IMR-90 (cell line): ENCODE measurements at regions not wholly inside any gene's neighbourhood (a gene's known extent, or its start where the extent isn't known, plus 50 kb on each side); places are given as distances from the start of the nearest gene placed in this dataset.
"Not testable (repeated sequence)": the region's sequence is repeated elsewhere in the genome, so short reads cannot be mapped to it uniquely, and the experiment has no call there.

ENCODE experiments used
- ATAC-seq: fragments of 200-7000 bp; cut with Tn5 transposase; 2 replicates; pipeline ENCODE4 v1.9.1; 2020; ENCODE audit warnings: low read depth, mild to moderate bottlenecking, moderate library complexity
- BruUV-seq: library from RNA; stranded (reverse); fragments of 400-500 nt; replicated peaks from 2 replicates; lab custom pipeline; 2021; lab: Mats Ljungman, UMichigan
- CTCF ChIA-PET: fragments of 300-600 bp; formaldehyde crosslinking; extraction: SDS; loops from one replicate; lab custom pipeline; 2021; ENCODE audit warnings: antibody characterized with exemption; lab: Yijun Ruan, JAX
- POLR2A ChIA-PET: fragments of 300-600 bp; sonication (Branson Sonifier 250); formaldehyde crosslinking; loops from one replicate; lab custom pipeline; 2022; ENCODE audit warnings: antibody characterized with exemption; ENCODE audit not compliant: unreplicated experiment; lab: Charles Lee
- DNase-seq: peaks from one replicate; pipeline ENCODE4 v3.0.0; 2013
- H2AFZ ChIP-seq: replicated peaks from 2 replicates; pipeline ENCODE3; 2013; ENCODE audit warnings: low read length, mild to moderate bottlenecking; ENCODE audit not compliant: poor library complexity
- H2AK5ac ChIP-seq: 2 replicates; pipeline ENCODE4 v1.6.1; 2013; ENCODE audit warnings: low read depth, low read length, inconsistent platforms
- H2AK9ac ChIP-seq: replicated peaks from 2 replicates; pipeline ENCODE3; 2013; ENCODE audit warnings: mild to moderate bottlenecking, low read depth, low read length, moderate library complexity; ENCODE audit not compliant: poor library complexity
- H2BK120ac ChIP-seq: 2 replicates; pipeline ENCODE4 v1.6.1; 2013; ENCODE audit warnings: low read depth, low read length, inconsistent platforms
- H2BK15ac ChIP-seq: 3 replicates; pipeline ENCODE4 v1.6.1; 2013; ENCODE audit warnings: low read depth, low read length, inconsistent platforms
- H2BK20ac ChIP-seq: 2 replicates; pipeline ENCODE4 v1.6.1; 2013; ENCODE audit warnings: low read depth, mild to moderate bottlenecking, inconsistent platforms, low read length, moderate library complexity
- H2BK5ac ChIP-seq: 2 replicates; pipeline ENCODE4 v1.6.1; 2013; ENCODE audit warnings: mild to moderate bottlenecking, low read depth, low read length, inconsistent platforms; ENCODE audit not compliant: poor library complexity, severe bottlenecking
- H3K14ac ChIP-seq: replicated peaks from 2 replicates; pipeline ENCODE4 v1.6.1; 2013; ENCODE audit warnings: low read depth, low read length, inconsistent platforms
- H3K18ac ChIP-seq: 2 replicates; pipeline ENCODE4 v1.6.1; 2013; ENCODE audit warnings: low read depth, low read length, control low read depth
- H3K23ac ChIP-seq: 2 replicates; pipeline ENCODE4 v1.6.1; 2013; ENCODE audit warnings: low read depth, low read length, inconsistent platforms
- H3K27ac ChIP-seq: 2 replicates; pipeline ENCODE4 v1.5.1; 2013; ENCODE audit warnings: mild to moderate bottlenecking, control low read depth, low read length; ENCODE audit not compliant: insufficient read depth
- H3K27me3 ChIP-seq: 2 replicates; pipeline ENCODE4 v1.6.1; 2013; ENCODE audit warnings: low read length; ENCODE audit not compliant: control insufficient read depth, insufficient read depth
- H3K36me3 ChIP-seq: 2 replicates; pipeline ENCODE4 v1.6.1; 2013; ENCODE audit warnings: low read length, mixed read lengths; ENCODE audit not compliant: control insufficient read depth, insufficient read depth
- H3K4ac ChIP-seq: 2 replicates; pipeline ENCODE4 v1.6.1; 2013; ENCODE audit warnings: low read depth, low read length, inconsistent platforms
- H3K4me1 ChIP-seq: 2 replicates; pipeline ENCODE4 v1.6.1; 2013; ENCODE audit warnings: low read length, mixed read lengths; ENCODE audit not compliant: control insufficient read depth, insufficient read depth
- H3K4me2 ChIP-seq: 2 replicates; pipeline ENCODE4 v1.6.1; 2013; ENCODE audit warnings: low read depth, mild to moderate bottlenecking, control low read depth, low read length, moderate library complexity
- H3K4me3 ChIP-seq: 2 replicates; pipeline ENCODE4 v1.5.1; 2013; ENCODE audit warnings: low read depth, mild to moderate bottlenecking, control low read depth, low read length, moderate library complexity; ENCODE audit not compliant: insufficient read depth
- H3K56ac ChIP-seq: 2 replicates; pipeline ENCODE4 v1.6.1; 2013; ENCODE audit warnings: low read length, inconsistent platforms; ENCODE audit not compliant: insufficient read depth; ENCODE audit errors: extremely low read depth
- H3K79me1 ChIP-seq, 2 experiments: 2 replicates each; pipeline ENCODE4 v1.6.1; 2013; ENCODE audit warnings: low read length in 2 of 2, inconsistent platforms in 1 of 2, low read depth in 1 of 2
- H3K9ac ChIP-seq: 2 replicates; pipeline ENCODE4 v1.6.1; 2013; ENCODE audit warnings: low read depth, low read length, control low read depth
- H3K9me1 ChIP-seq: 2 replicates; pipeline ENCODE4 v1.6.1; 2013; ENCODE audit warnings: low read length, inconsistent platforms; ENCODE audit not compliant: insufficient read depth
- H3K9me3 ChIP-seq: 2 replicates; pipeline ENCODE4 v1.6.1; 2013; ENCODE audit warnings: low read length; ENCODE audit not compliant: control insufficient read depth, insufficient read depth
- H4K20me1 ChIP-seq: 2 replicates; pipeline ENCODE4 v1.6.1; 2013; ENCODE audit warnings: low read length, inconsistent platforms; ENCODE audit not compliant: insufficient read depth
- H4K5ac ChIP-seq: 2 replicates; pipeline ENCODE4 v1.6.1; 2013; ENCODE audit warnings: mild to moderate bottlenecking, low read depth, low read length, control low read depth
- H4K8ac ChIP-seq, 2 experiments: 2 replicates each; pipeline ENCODE4 v1.6.1; 2013; ENCODE audit warnings: low read depth in 2 of 2, low read length in 2 of 2, control low read depth in 1 of 2, inconsistent platforms in 1 of 2
- H4K91ac ChIP-seq: 2 replicates; pipeline ENCODE4 v1.6.1; 2013; ENCODE audit warnings: low read depth, low read length, inconsistent platforms; ENCODE audit not compliant: insufficient read depth
- USF2 ChIP-seq: fragments of 150-350 bp; IDR thresholded peaks from 2 replicates; pipeline ENCODE4 v1.6.1; 2017; ENCODE audit warnings: mild to moderate bottlenecking, antibody characterized with exemption, low read length, low read depth
- WGBS, 2 experiments: methylation state at CpG; one replicate each; pipeline versions ENCODE4 v1.1.5 to v1.1.7; 2013; ENCODE audit warnings: missing lambda C conversion rate in 2 of 2; ENCODE audit not compliant: insufficient read length in 1 of 2; ENCODE audit errors: extremely low coverage in 2 of 2; 5-methylcytosine and 5-hydroxymethylcytosine counted together
- dilution Hi-C: fragments of 300-500 bp; cut with HindIII; formaldehyde crosslinking; loops from one replicate; pipeline ENCODE4 v1.14.3; 2018; ENCODE audit warnings: low sequenced_read_pairs; ENCODE audit not compliant: unreplicated experiment
- in situ Hi-C: fragments of 300-500 bp; cut with MboI; formaldehyde crosslinking; loops from 3 replicates; pipeline ENCODE4 v1.14.3; 2019; ENCODE audit warnings: low sequenced_read_pairs, inconsistent platforms, mixed read lengths
- intact Hi-C: fragments of 100-400 bp; cut with micrococcal nuclease; formaldehyde crosslinking; loops from 2 replicates; pipeline ENCODE4 v1.10.0; 2022

- H3K9me1 ChIP-seq, POLR2A ChIA-PET, H3K4ac ChIP-seq, H2BK15ac ChIP-seq, H3K56ac ChIP-seq, intact Hi-C loops, H3K27me3 ChIP-seq, CTCF ChIA-PET, H3K9me3 ChIP-seq, H3K4me3 ChIP-seq, in situ Hi-C loops, H4K5ac ChIP-seq, ATAC-seq, H3K27ac ChIP-seq, H3K4me1 ChIP-seq, H3K79me1 ChIP-seq, dilution Hi-C loops, BruUV-seq, H2BK20ac ChIP-seq, H2AK5ac ChIP-seq, H3K14ac ChIP-seq, H4K20me1 ChIP-seq, H4K91ac ChIP-seq, H3K4me2 ChIP-seq, H2BK120ac ChIP-seq, H2BK5ac ChIP-seq, H3K23ac ChIP-seq, H3K9ac ChIP-seq, H4K8ac ChIP-seq, H2AK9ac ChIP-seq, H3K36me3 ChIP-seq, H3K18ac ChIP-seq: not testable (repeated sequence)
- WGBS, 2 experiments = no CpG with 5 or more reads among the region's 7 CpGs
- 0 out of 2 replicates have a peak, but pooled peaks have one; percentile 45 for TF ChIP-seq USF2
- peak; percentile 21 for DNase-seq
- H2AFZ ChIP-seq = peak overlapping the region; percentile 5
These were observed 91.7 kb upstream of the MRI1 start for GRCh38 chr19:13672480-13673175.
